OCI-LY7 (cell line): ENCODE measurements at regions not wholly inside any gene's neighbourhood (a gene's known extent, or its start where the extent isn't known, plus 50 kb on each side); places are given as distances from the start of the nearest gene placed in this dataset.

Source experiments
- CTCF ChIP-seq: fragments of 200-600 bp; sonication (generic); conservative IDR thresholded peaks from 2 replicates; pipeline ENCODE4 v1.5.1; 2014; ENCODE audit warnings: mild to moderate bottlenecking, antibody characterized with exemption, low read length, moderate library complexity, mixed read lengths
- EZH2phosphoT487 ChIP-seq: fragments of 200-600 bp; sonication (generic); IDR thresholded peaks from 2 replicates; pipeline ENCODE4 v1.6.1; 2018; ENCODE audit warnings: low read depth, borderline replicate concordance, mild to moderate bottlenecking, mixed run types, antibody characterized with exemption, low read length, moderate library complexity, mixed read lengths

DNA sequence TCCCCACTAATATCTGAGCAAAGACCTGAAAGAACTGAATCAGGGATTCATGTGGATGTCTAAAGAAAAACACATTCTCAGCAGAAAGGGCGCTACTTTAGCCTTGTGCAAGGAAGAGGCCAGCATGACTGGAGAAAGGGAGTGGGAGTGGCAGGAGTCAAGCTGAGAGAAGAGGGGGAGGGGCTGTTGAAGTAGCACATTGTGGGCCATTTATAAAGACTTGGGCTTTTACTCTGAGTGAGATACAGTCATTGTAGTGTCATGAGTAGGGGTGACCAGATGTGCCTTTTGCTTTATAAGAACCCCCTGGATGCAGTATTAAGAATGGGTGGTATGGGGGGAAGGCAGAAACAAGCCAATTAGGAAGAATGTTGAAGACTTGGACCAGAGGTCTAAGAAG lies 452.8 kb downstream of the ENC1 start:
- TF ChIP-seq CTCF (no peak), EZH2phosphoT487 (no peak)
